GM18507 (cell line): ENCODE measurements at regions not wholly inside any gene's neighbourhood (a gene's known extent, or its start where the extent isn't known, plus 50 kb on each side); places are given as distances from the start of the nearest gene placed in this dataset.

ENCODE experiments used
- DNase-seq: peaks from one replicate; pipeline ENCODE4 v3.0.0; 2011; ENCODE audit warnings: low read depth; ENCODE audit not compliant: insufficient read length; ENCODE audit errors: extremely low spot score
- FAIRE-seq: peaks from 2 replicates; lab custom pipeline; 2011; peaks lifted over from hg19 to GRCh38; lab: Jason Lieb, UNC

DNA sequence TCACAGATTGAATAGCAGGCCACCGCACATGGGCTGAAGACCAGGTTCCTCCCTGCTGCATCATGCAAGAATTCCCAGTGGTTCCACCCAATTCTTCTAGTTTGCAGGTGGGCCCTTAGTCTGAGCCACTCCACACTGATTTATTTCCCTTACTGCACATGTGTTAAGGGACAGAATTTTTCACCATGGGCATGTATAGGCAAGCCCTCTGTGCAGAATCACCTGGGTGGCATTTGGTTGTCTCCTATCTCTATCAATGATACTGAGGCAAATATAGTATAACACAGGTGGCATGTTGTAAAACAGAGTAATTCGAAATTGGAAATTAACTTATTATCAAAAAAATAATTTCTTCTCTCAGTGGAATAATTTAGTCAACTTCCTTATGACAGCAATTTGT, 1892.4 kb downstream of the NCAM2 start:
- no peak for DNase-seq
- FAIRE-seq: no peak

DNA sequence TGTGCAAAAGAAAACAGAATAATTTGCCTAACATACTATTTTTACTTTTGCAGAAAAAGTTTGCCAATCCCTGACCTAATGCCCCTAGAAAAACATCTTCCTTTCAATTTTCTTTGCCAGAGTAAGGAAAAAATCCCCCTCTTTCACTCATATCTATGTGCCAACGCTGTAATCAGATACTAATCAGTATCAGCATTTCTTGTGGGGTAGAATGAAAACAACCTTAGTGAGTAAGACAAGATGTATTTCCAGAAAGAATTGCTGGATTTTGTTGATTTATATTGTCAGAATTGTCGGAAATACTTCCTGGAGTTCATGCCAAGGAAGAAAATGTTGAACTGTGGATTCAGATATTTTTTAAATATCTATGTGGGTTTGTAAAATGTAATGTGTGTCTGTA, 1893.8 kb downstream of the NCAM2 start:
- no peak for FAIRE-seq
- DNase-seq: no peak

- FAIRE-seq: no peak
Measured at GRCh38 chr21:22892740-22893139, 1894.5 kb downstream of the NCAM2 start.

DNA sequence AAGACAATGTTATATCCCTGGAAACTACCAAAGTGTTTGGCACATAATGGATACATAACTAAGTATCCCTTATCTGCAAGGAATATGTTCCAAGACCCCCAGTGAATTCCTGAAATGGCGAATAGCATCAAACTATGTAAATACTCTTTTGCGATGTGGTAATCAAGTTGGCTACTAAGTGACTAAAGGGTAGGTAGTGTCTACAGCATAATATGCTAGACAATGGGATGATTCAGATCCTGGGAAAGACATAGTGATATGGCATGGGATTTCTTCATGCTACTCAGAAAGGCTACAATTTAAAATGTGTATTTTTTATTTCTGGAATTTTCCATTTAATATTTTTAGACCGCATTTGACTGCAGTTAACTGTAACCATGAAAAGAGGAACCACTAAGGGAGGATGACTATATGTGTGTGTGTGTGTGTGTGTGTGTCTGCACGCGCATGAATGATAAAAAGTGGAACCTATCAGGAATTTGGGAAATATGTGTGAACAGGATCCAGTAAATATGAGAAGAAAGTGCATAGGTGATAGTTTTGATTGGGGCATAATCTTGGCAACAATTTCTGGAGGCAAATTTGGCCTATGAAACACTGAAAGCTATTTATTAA, 1899.9 kb downstream of the NCAM2 start:
- DNase-seq: no peak
- FAIRE-seq: no peak

More at GRCh38 chr21:22892740-22893139, 1894.5 kb downstream of the NCAM2 start:
- DNase-seq: no peak

GRCh38 chr21:22900490-22900889, 1902.3 kb downstream of the NCAM2 start:
- FAIRE-seq: no peak
- no peak for DNase-seq

DNA sequence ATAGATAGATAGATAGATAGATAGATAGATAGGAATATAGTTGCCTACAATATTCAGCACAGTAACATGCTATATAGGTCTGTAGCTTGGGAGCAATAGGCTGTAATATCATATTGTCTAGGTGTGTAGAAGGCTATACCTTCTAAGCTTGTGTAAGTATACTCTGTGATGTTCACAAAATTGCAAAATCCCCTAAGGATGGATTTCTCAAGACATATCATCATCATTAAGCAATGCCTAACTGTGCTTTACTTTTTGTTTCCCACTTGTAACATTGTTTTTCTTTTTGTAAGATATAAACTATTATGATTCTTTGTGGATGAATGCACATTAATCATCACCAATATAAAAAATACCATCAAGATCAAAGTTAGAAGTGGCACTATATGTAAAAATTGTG, 1905.6 kb downstream of the NCAM2 start:
- FAIRE-seq: no peak
- no peak for DNase-seq

DNA sequence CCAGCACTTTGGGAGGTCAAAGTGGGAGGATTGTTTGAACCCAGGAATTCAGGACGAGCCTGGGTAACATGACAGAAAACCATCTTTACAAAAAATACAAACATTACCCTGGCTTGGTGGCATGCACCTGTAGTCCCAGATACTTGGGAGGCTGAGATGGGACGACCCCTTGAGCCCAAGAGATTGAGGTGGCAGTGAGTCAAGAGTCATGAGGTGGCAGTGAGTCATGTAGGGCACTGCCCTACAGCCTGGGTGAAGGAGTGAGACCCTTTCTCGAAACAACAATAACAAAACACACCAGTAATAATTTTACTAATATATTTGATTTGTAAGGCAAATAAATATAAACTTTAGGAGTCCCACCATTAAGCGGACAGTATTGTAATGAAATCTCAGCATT, 1906.2 kb downstream of the NCAM2 start:
- DNase-seq (no peak), FAIRE-seq (no peak)

GRCh38 chr21:22925032-22925431, 1926.8 kb downstream of the NCAM2 start:
- no peak for FAIRE-seq
- no peak for DNase-seq

DNA sequence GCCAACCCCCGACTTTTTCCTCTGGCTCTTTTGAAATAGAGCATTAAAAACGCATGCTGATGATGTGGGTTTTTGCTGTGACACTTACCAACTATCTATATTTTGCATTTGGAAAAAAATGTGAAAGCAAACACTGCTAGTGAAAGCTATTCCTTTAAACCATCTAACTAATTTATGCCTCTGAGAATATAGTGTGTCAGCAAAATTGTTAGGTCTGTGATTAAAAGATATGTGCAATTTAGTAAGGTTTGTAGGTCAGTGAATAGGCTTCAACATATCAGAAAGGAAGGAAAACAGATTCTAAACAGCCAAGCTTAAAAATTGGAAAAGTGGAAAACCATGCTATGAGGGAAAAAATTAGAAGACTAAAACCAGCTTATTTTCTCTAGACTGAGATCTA, 1929.3 kb downstream of the NCAM2 start:
- DNase-seq (no peak), FAIRE-seq (no peak)

- DNase-seq: no peak
- no peak for FAIRE-seq
Measured at GRCh38 chr21:22941779-22942490, 1943.7 kb downstream of the NCAM2 start.

- FAIRE-seq (no peak), DNase-seq (no peak)
Measured at GRCh38 chr21:22955559-22955958, 1957.3 kb downstream of the NCAM2 start.

GRCh38 chr21:22961258-22961657, 1963.0 kb downstream of the NCAM2 start:
- FAIRE-seq (no peak), DNase-seq (no peak)

DNA sequence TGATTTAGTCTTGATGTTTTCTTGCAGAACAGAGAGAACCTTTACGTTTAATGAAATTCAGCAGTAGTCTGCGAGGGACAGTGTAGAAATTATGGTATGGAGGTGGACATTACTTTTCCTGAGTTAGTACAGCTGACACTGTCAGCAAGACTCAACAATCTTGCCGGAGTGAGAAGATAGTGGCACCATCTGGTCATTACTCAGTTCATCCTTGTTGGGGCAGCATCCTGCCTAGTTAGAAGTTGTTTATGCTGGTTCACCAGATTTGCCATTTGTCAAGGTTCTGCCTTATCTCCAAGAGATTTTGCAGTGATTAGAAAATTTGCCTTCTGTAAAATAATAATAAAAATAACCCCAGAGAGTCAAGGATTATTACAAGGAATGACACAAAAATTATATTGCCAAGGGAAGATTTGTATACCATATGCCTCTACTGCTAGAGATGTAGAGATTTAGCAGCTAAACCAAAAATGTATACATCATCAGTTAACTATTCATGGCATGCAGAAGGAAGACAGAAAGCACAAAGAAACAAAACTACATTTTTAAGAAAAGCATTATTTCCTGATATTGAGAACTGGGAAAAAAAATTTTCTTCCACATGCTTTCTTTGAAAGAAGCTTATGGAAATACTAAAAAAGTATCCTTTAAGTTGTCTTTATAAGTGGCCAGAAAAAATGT, 1967.4 kb downstream of the NCAM2 start:
- no peak for DNase-seq
- FAIRE-seq: no peak

- DNase-seq (no peak), FAIRE-seq (no peak)
Measured at GRCh38 chr21:22981819-22982218, 1983.6 kb downstream of the NCAM2 start.

DNA sequence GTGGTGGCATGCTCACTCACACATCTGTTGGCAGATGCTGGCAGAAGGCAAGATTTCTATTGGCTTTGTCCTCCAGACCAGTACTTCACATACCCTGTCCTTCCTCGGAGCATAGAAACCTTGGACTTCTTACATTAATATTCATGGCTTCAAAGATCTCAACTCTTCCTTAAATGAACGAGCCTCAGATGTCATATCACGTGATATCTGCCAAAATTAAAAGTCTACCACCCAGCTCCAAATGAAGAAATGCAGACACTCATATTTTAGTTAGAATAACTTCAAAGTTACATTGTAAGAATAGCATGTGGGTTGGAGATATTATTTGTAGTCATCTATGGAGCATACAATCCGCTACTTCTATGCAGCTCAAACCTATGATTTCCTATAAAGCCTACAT, 1994.9 kb downstream of the NCAM2 start:
- FAIRE-seq: no peak
- no peak for DNase-seq

DNA sequence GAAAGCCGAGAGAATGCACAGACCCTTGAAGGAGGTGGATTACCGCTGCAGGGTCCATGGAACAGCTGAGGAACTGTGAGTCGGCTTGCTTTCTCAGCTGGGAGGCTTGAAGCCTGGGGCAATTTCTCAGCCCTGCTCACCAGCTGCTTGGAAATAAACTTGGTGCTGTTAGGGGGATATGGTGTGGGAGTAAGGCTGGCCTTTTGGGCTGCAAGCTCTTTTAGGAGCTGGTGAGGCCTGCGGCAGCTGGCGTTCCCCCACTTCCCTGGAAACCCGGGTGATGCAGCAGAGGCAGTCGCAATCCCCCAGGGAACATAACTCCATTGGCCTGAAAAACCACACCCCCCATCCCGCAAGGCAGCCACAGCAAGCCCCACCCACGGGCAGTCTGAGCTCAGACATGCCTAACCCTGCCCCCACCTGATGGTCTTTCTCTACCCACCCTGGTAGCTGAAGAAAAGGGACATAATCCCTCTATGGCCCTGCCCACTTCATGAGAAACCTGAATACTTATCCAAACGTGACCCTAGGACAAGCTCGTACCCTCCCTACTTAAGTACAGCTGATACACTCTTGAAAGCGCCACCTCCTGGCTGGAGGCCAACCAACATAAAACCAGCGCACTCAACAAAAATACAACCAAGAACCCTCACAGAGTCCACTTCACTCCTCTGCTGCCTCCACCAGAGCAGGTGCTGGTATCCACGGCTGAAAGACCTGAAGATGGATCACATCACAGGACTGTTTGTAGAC, 1995.8 kb downstream of the NCAM2 start:
- no peak for FAIRE-seq
- no peak for DNase-seq

GRCh38 chr21:23003951-23004350, 2005.7 kb downstream of the NCAM2 start:
- no peak for DNase-seq
- no peak for FAIRE-seq

GRCh38 chr21:23008601-23009202, 2010.5 kb downstream of the NCAM2 start:
- DNase-seq: no peak
- FAIRE-seq: no peak

DNA sequence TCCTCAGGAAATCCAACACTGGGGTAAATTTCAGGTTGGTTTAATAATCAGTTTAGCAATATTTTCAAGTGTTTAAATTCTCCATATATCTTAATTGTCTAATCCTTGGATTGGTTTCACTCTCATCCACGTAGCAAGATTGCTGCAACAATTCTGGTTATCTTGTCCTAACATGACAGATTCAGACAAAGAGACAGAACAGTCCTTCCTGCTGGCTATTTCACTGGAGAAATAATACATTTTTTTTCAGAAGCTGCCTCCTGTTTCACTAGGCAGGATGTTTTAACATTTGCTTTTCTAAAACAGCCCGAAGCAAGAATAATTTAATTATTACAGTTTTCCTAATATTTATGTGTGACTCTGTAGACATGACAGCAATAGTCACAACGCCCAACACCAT, 2011.2 kb downstream of the NCAM2 start:
- no peak for DNase-seq
- no peak for FAIRE-seq

DNA sequence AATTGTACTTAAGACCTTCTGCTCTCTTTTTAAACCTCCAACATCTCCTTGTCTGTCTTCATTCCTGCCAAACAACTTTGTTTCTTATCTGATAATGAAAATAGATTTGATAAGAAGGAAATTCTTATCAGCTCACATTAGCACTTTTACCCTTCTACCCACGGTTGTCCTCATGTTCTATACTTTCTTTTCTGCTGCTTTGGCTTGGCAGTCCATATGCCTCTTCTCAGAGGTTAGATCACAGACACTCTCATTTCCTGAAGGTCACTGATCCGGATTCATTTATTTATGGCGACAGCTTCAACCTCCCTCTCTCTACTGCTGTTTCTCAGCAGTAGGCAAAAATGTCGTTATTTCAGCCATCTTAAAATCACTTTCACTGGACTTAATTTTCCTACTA, 2015.8 kb downstream of the NCAM2 start:
- no peak for DNase-seq
- FAIRE-seq: no peak
